ENCODE measurements at regions not wholly inside any gene's neighbourhood (a gene's known extent, or its start where the extent isn't known, plus 50 kb on each side); places are given as distances from the start of the nearest gene placed in this dataset.
A peak's percentile ranks its signal among the peaks of the same experiment; 100 is the strongest.

GRCh38 chr4:139606579-139607501 lies 50.8 kb upstream of the SETD7 start:
- Histone ChIP-seq H3K4me3 (replicated peaks in 1 of 3; ENCODE audit: insufficient read depth in 1 of 3, low read depth in 2 of 3, low read length in 3 of 3) (no peak overlapping the region), H2AFZ (ENCODE audit: low read length) (no peak overlapping the region), H3K27me3 (ENCODE audit: control insufficient read depth in 1 of 2, insufficient read depth in 2 of 2, low read length in 2 of 2) (peaks cover 0 to 3% of the 10 kb centered on the region in 2 experiments; a peak in 2 of 5 replicates), H3K9ac (ENCODE audit: insufficient read depth, low read depth, low read length) (no peak overlapping the region), H3K36me3 (replicated peaks in 1 of 2; ENCODE audit: control insufficient read depth in 1 of 2, insufficient read depth in 2 of 2, low read length in 2 of 2) (no peaks in the 10 kb centered on the region), H3K9me3 (ENCODE audit: low read length) (no peaks in the 10 kb centered on the region), H3K4me1 (ENCODE audit: insufficient read depth, low read length) (no peaks in the 10 kb centered on the region), H3K4me2 (ENCODE audit: low read depth, low read length) (no peak overlapping the region), H4K20me1 (ENCODE audit: insufficient read depth, low read length) (no peaks in the 10 kb centered on the region), H3K79me2 (ENCODE audit: insufficient read depth, low read length) (no peaks in the 10 kb centered on the region), H3K27ac (ENCODE audit: extremely low read length, insufficient read depth, low read length) (no peak overlapping the region)
- no peak for FAIRE-seq
- in situ Hi-C loops (cut with HindIII; ENCODE audit: extremely low pct_ligation_motif_present, low pct_unique_long_range_greater_than_20kb) (no loop called here), intact Hi-C loops (cut with micrococcal nuclease; ENCODE audit: unreplicated experiment) (no loop called here)
- TF ChIP-seq AHR (CRISPR knock-in tag; IDR thresholded peaks at IDR 0.05) = no peak
- TF ChIP-seq SAP130 (CRISPR knock-in tag; IDR thresholded peaks at IDR 0.05; ENCODE audit: low read depth) = no peak
- no peak for TF ChIP-seq ZNF382 (CRISPR knock-in tag; IDR thresholded peaks at IDR 0.05; ENCODE audit: borderline replicate concordance)
- no peak for TF ChIP-seq HMG20A (CRISPR knock-in tag; IDR thresholded peaks at IDR 0.05; ENCODE audit: borderline replicate concordance)
- no peak for TF ChIP-seq ZNF772 (CRISPR knock-in tag; IDR thresholded peaks at IDR 0.05)
- TF ChIP-seq NFE2L2 (IDR thresholded peaks at IDR 0.05; ENCODE audit: low read length) = peak; percentile 56
- TF ChIP-seq HNRNPUL1 (IDR thresholded peaks at IDR 0.05; ENCODE audit: low read depth, low read length) = no peak
- no peak for TF ChIP-seq PREB (CRISPR knock-in tag; IDR thresholded peaks at IDR 0.05)
- TF ChIP-seq ZNF777 (CRISPR knock-in tag; IDR thresholded peaks at IDR 0.05) = no peak
- TF ChIP-seq MAFK (conservative IDR thresholded peaks at IDR 0.05 in 1 of 2, IDR thresholded peaks at IDR 0.05 in 1 of 2; ENCODE audit: low read length in 2 of 2) = peak; percentile 31 to 40; a peak in 2 of 4 replicates
- no peak for TF ChIP-seq AKAP8 (CRISPR knock-in tag; IDR thresholded peaks at IDR 0.05)
- TF ChIP-seq MAFF (IDR thresholded peaks at IDR 0.05; ENCODE audit: low read depth, low read length) = 0 out of 2 replicates have a peak, but pooled peaks have one; percentile 31
- no peak for DNase-seq (ENCODE audit: low spot score)
- 56% methylated on average over 18 of the region's 18 CpGs for WGBS (ENCODE audit: low lambda C conversion rate)
- POLR2A ChIA-PET = no interaction called here
- CTCF ChIA-PET (ENCODE audit: low intra/inter-chr PET ratio, low total read pairs) = no interaction called here
- ATAC-seq = peak; percentile 66; the same call in 2 of the 3 replicates
- BruUV-seq (replicated peaks) = no TSS peak

Data from HepG2 (cell line).